HCT116 (cell line): ENCODE measurements at regions not wholly inside any gene's neighbourhood (a gene's known extent, or its start where the extent isn't known, plus 50 kb on each side); places are given as distances from the start of the nearest gene placed in this dataset.

Experiments
- ATAC-seq: fragments of 200-7000 bp; cut with Tn5 transposase; 2 replicates; pipeline ENCODE4 v1.9.1; 2020; ENCODE audit warnings: mild to moderate bottlenecking, moderate library complexity
- BruUV-seq: library from RNA; stranded (reverse); fragments of 400-500 nt; replicated peaks from 2 replicates; lab custom pipeline; 2021; lab: Mats Ljungman, UMichigan
- CTCF ChIA-PET: fragments of 300-600 bp; sonication (Branson Sonifier 250); formaldehyde crosslinking; loops from one replicate; lab custom pipeline; 2021; ENCODE audit warnings: antibody characterized with exemption; lab: Charles Lee
- POLR2A ChIA-PET: fragments of 300-600, 350-600 bp; sonication (Branson Sonifier 250); formaldehyde crosslinking; loops from one replicate; lab custom pipeline; 2021; ENCODE audit warnings: antibody characterized with exemption; lab: Charles Lee
- RAD21 ChIA-PET, 2 experiments: fragments of 300-600 bp; sonication (Branson Sonifier 250); formaldehyde crosslinking; loops; one replicate each; lab custom pipeline; 2023; ENCODE audit warnings: low total read pairs in 2 of 2; ENCODE audit not compliant: uncharacterized antibody in 2 of 2, unreplicated experiment in 2 of 2, low non-redundant PET in 1 of 2; lab: Charles Lee
- DNase-seq: peaks from one replicate; pipeline ENCODE4 v3.0.0-alpha.2; 2010; ENCODE audit warnings: low read depth, low spot score
- H2AFZ ChIP-seq: fragments of 200-600 bp; shearing (Covaris generic), sonication (generic); 2 replicates; pipeline ENCODE4 v1.6.1; 2017; ENCODE audit warnings: low read depth, mixed run types, mixed read lengths, antibody characterized with exemption, low read length; ENCODE audit not compliant: poor library complexity, severe bottlenecking
- H3K27ac ChIP-seq: 2 replicates; pipeline ENCODE4 v1.5.1; 2012; ENCODE audit warnings: low read depth, low read length
- H3K27me3 ChIP-seq: fragments of 200-600 bp; sonication (generic); 2 replicates; pipeline ENCODE4 v1.6.1; 2016; ENCODE audit warnings: mixed run types, low read length, mixed read lengths; ENCODE audit not compliant: insufficient read depth
- H3K36me3 ChIP-seq, 2 experiments: fragments of 200-500 bp in 1 of 2; fragments of 200-600 bp in 1 of 2; sonication (Bioruptor generic) in 1 of 2; sonication (generic) in 1 of 2; 2 replicates each; pipeline versions ENCODE4 v1.5.1 to v1.6.1; 2014 to 2016; ENCODE audit warnings: low read length in 2 of 2, inconsistent platforms in 1 of 2, mixed read lengths in 1 of 2, mixed run types in 1 of 2; ENCODE audit not compliant: insufficient read depth in 2 of 2, control insufficient read depth in 1 of 2
- H3K4me1 ChIP-seq, 2 experiments: fragments of 200-600 bp in 1 of 2; sonication (generic) in 1 of 2; 2 replicates each; pipeline versions ENCODE4 v1.5.1 to v1.6.1; 2012 to 2017; ENCODE audit warnings: low read length in 2 of 2, inconsistent platforms in 1 of 2, mild to moderate bottlenecking in 1 of 2, mixed read lengths in 1 of 2, mixed run types in 1 of 2, moderate library complexity in 1 of 2; ENCODE audit not compliant: insufficient read depth in 2 of 2, control insufficient read depth in 1 of 2
- H3K4me2 ChIP-seq: fragments of 200-600 bp; sonication (generic); 2 replicates; pipeline ENCODE4 v1.6.1; 2017; ENCODE audit warnings: mixed run types, low read length, mixed read lengths
- H3K4me3 ChIP-seq, 2 experiments: fragments of 200-600 bp in 1 of 2; sonication (generic) in 1 of 2; replicated peaks in 1 of 2; 2 replicates each; pipeline ENCODE4 v1.5.1; 2011 to 2016; ENCODE audit warnings: low read length in 2 of 2, control low read depth in 1 of 2, low read depth in 1 of 2, mild to moderate bottlenecking in 1 of 2, mixed read lengths in 1 of 2, mixed run types in 1 of 2
- H3K79me2 ChIP-seq: fragments of 200-600 bp; sonication (generic); 2 replicates; pipeline ENCODE4 v1.6.1; 2017; ENCODE audit warnings: mild to moderate bottlenecking, mixed run types, low read length, moderate library complexity, mixed read lengths; ENCODE audit not compliant: insufficient read depth
- H3K9ac ChIP-seq: fragments of 200-600 bp; sonication (generic); 2 replicates; pipeline ENCODE4 v1.6.1; 2016; ENCODE audit warnings: low read length, mixed read lengths
- H3K9me2 ChIP-seq: fragments of 200-600 bp; sonication (generic), shearing (Covaris generic); 2 replicates; pipeline ENCODE4 v1.6.1; 2017; ENCODE audit warnings: mixed run types, mild to moderate bottlenecking, moderate library complexity; ENCODE audit not compliant: insufficient read depth
- H3K9me3 ChIP-seq, 2 experiments: fragments of 200-500 bp in 1 of 2; fragments of 200-600 bp in 1 of 2; sonication (Bioruptor generic) in 1 of 2; sonication (generic) in 1 of 2; 2 replicates each; pipeline ENCODE4 v1.6.1; 2014 to 2017; ENCODE audit warnings: low read length in 2 of 2, mixed read lengths in 2 of 2, inconsistent platforms in 1 of 2, low read depth in 1 of 2, mild to moderate bottlenecking in 1 of 2, mixed run types in 1 of 2, moderate library complexity in 1 of 2; ENCODE audit not compliant: control insufficient read depth in 1 of 2, insufficient read depth in 1 of 2
- H4K20me1 ChIP-seq: fragments of 200-600 bp; sonication (generic), shearing (Covaris generic); 2 replicates; pipeline ENCODE4 v1.6.1; 2017; ENCODE audit warnings: mixed run types, mild to moderate bottlenecking, moderate library complexity; ENCODE audit not compliant: insufficient read depth
- CBX3 ChIP-seq: IDR thresholded peaks from 2 replicates; pipeline ENCODE4 v1.6.1; 2012; ENCODE audit warnings: low read depth
- EZH2phosphoT487 ChIP-seq: fragments of 200-600 bp; IDR thresholded peaks from 2 replicates; pipeline ENCODE4 v1.6.1; 2018; ENCODE audit warnings: antibody characterized with exemption, borderline replicate concordance
- FOSL1 ChIP-seq: IDR thresholded peaks from 2 replicates; pipeline ENCODE4 v1.6.1; 2012; ENCODE audit warnings: low read depth
- POLR2A ChIP-seq: IDR thresholded peaks from 2 replicates; pipeline ENCODE4 v1.7.0; 2011; ENCODE audit warnings: borderline replicate concordance; ENCODE audit not compliant: insufficient read depth, insufficient read length; ENCODE audit errors: extremely low read depth
- SIN3A ChIP-seq: IDR thresholded peaks from 2 replicates; pipeline ENCODE4 v1.6.1; 2012; ENCODE audit warnings: low read depth
- SRF ChIP-seq: IDR thresholded peaks from 2 replicates; pipeline ENCODE4 v1.6.1; 2012; ENCODE audit warnings: low read depth
- YY1 ChIP-seq: IDR thresholded peaks from 2 replicates; pipeline ENCODE4 v1.6.1; 2011; ENCODE audit warnings: low read length, low read depth, moderate library complexity, mild to moderate bottlenecking; ENCODE audit not compliant: insufficient replicate concordance; ENCODE audit errors: extremely low read depth
- intact Hi-C: fragments of 100-400 bp; cut with micrococcal nuclease; formaldehyde crosslinking; loops from 2 replicates; pipeline ENCODE4 v1.10.0; 2022
- TF ChIP-seq, protein P1 (sequence below), 3 experiments: fragments of 200-600 bp in 1 of 3; sonication (generic) in 1 of 3; IDR thresholded peaks in 2 of 3; conservative IDR thresholded peaks in 1 of 3; 2 replicates each; pipeline ENCODE4 v1.5.1; 2012 to 2017; ENCODE audit warnings: low read depth in 2 of 3, low read length in 2 of 3, antibody characterized with exemption in 1 of 3, borderline replicate concordance in 1 of 3, control low read depth in 1 of 3, mild to moderate bottlenecking in 1 of 3, mixed read lengths in 1 of 3, mixed run types in 1 of 3, moderate library complexity in 1 of 3; ENCODE audit not compliant: insufficient read depth in 1 of 3
- TF ChIP-seq, protein P2 (sequence below): IDR thresholded peaks from 2 replicates; pipeline ENCODE4 v1.6.1; 2012
- TF ChIP-seq, protein P3 (sequence below): IDR thresholded peaks from 2 replicates; pipeline ENCODE4 v1.6.1; 2012; ENCODE audit warnings: low read depth

DNA sequence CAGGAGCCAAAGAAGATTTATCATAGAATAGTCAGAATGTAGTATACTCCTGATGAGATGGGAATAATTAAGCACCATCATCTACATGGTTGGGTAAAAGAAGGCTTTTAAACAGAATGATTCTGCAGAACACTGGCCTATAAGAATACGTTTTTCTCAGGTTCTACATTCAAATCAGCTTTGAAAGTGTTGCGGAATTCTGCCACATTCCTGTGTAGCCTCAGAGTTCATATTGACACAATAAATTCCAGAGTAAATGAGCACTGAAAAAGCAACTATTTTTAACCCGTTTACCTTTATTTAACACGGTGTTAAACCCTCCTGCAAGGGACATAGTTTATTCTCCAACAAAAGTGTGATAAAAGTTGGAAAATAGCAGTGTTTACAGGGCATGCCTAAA, 950.2 kb upstream of the SLIT2 start:
- Histone ChIP-seq H3K9me2 (no peaks in the 10 kb centered on the region), H3K36me3 (no peaks in the 10 kb centered on the region), H4K20me1 (no peaks in the 10 kb centered on the region), H2AFZ (no peak overlapping the region), H3K4me3 (no peak overlapping the region), H3K27me3 (no peaks in the 10 kb centered on the region), H3K27ac (no peak overlapping the region), H3K4me1 (no peaks in the 10 kb centered on the region), H3K79me2 (no peaks in the 10 kb centered on the region), H3K9ac (no peak overlapping the region), H3K4me2 (no peak overlapping the region), H3K9me3 (no peaks in the 10 kb centered on the region)
- ChIA-PET POLR2A (no interaction called here), RAD21 (no interaction called here), CTCF (no interaction called here)
- ATAC-seq (no peak), DNase-seq (no peak)
- TF ChIP-seq, protein P1, sequence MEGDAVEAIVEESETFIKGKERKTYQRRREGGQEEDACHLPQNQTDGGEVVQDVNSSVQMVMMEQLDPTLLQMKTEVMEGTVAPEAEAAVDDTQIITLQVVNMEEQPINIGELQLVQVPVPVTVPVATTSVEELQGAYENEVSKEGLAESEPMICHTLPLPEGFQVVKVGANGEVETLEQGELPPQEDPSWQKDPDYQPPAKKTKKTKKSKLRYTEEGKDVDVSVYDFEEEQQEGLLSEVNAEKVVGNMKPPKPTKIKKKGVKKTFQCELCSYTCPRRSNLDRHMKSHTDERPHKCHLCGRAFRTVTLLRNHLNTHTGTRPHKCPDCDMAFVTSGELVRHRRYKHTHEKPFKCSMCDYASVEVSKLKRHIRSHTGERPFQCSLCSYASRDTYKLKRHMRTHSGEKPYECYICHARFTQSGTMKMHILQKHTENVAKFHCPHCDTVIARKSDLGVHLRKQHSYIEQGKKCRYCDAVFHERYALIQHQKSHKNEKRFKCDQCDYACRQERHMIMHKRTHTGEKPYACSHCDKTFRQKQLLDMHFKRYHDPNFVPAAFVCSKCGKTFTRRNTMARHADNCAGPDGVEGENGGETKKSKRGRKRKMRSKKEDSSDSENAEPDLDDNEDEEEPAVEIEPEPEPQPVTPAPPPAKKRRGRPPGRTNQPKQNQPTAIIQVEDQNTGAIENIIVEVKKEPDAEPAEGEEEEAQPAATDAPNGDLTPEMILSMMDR (IDR thresholded peaks at IDR 0.05 in 2 of 3, conservative IDR thresholded peaks at IDR 0.05 in 1 of 3; ENCODE audit: borderline replicate concordance in 1 of 3, insufficient read depth in 1 of 3, low read depth in 2 of 3, low read length in 2 of 3): no peak
- TF ChIP-seq, protein P2, sequence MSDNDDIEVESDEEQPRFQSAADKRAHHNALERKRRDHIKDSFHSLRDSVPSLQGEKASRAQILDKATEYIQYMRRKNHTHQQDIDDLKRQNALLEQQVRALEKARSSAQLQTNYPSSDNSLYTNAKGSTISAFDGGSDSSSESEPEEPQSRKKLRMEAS: no peak
- TF ChIP-seq SIN3A (no peak), EZH2phosphoT487 (no peak), CBX3 (no peak), SRF (no peak), FOSL1 (no peak), YY1 (no peak), POLR2A (no peak)
- TF ChIP-seq, protein P3, sequence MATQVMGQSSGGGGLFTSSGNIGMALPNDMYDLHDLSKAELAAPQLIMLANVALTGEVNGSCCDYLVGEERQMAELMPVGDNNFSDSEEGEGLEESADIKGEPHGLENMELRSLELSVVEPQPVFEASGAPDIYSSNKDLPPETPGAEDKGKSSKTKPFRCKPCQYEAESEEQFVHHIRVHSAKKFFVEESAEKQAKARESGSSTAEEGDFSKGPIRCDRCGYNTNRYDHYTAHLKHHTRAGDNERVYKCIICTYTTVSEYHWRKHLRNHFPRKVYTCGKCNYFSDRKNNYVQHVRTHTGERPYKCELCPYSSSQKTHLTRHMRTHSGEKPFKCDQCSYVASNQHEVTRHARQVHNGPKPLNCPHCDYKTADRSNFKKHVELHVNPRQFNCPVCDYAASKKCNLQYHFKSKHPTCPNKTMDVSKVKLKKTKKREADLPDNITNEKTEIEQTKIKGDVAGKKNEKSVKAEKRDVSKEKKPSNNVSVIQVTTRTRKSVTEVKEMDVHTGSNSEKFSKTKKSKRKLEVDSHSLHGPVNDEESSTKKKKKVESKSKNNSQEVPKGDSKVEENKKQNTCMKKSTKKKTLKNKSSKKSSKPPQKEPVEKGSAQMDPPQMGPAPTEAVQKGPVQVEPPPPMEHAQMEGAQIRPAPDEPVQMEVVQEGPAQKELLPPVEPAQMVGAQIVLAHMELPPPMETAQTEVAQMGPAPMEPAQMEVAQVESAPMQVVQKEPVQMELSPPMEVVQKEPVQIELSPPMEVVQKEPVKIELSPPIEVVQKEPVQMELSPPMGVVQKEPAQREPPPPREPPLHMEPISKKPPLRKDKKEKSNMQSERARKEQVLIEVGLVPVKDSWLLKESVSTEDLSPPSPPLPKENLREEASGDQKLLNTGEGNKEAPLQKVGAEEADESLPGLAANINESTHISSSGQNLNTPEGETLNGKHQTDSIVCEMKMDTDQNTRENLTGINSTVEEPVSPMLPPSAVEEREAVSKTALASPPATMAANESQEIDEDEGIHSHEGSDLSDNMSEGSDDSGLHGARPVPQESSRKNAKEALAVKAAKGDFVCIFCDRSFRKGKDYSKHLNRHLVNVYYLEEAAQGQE: no peak
- intact Hi-C loops: no loop called here
- BruUV-seq: no TSS peak
